ENCODE measurements at regions not wholly inside any gene's neighbourhood (a gene's known extent, or its start where the extent isn't known, plus 50 kb on each side); places are given as distances from the start of the nearest gene placed in this dataset.
"Not testable (repeated sequence)": the region's sequence is repeated elsewhere in the genome, so short reads cannot be mapped to it uniquely, and the experiment has no call there.

DNA sequence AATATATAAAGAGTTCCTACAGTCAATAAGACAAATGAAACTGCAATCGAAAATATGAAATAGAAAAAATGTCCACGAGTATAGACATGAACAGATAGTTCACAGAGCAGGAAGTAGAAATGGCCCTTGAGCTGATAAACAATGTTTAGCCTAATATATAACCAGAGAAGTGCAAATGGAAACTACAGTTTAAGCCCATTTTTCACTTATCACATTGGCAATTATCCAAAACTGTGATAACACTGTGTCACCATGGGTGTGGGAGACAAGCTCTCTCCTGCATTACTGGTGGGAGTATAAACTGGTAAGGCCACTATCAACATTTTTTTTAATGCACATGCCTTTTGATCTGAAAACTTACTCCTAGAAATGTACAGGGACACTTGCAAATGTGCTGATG, 112.4 kb downstream of the TNFRSF13B start:
- TF ChIP-seq POLR2A (IDR thresholded peaks at IDR 0.05), result not testable (repeated sequence)
- TF ChIP-seq, protein P1, sequence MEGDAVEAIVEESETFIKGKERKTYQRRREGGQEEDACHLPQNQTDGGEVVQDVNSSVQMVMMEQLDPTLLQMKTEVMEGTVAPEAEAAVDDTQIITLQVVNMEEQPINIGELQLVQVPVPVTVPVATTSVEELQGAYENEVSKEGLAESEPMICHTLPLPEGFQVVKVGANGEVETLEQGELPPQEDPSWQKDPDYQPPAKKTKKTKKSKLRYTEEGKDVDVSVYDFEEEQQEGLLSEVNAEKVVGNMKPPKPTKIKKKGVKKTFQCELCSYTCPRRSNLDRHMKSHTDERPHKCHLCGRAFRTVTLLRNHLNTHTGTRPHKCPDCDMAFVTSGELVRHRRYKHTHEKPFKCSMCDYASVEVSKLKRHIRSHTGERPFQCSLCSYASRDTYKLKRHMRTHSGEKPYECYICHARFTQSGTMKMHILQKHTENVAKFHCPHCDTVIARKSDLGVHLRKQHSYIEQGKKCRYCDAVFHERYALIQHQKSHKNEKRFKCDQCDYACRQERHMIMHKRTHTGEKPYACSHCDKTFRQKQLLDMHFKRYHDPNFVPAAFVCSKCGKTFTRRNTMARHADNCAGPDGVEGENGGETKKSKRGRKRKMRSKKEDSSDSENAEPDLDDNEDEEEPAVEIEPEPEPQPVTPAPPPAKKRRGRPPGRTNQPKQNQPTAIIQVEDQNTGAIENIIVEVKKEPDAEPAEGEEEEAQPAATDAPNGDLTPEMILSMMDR (IDR thresholded peaks at IDR 0.05), result not testable (repeated sequence)
